ENCODE measurements at regions not wholly inside any gene's neighbourhood (a gene's known extent, or its start where the extent isn't known, plus 50 kb on each side); places are given as distances from the start of the nearest gene placed in this dataset.
A peak's percentile ranks its signal among the peaks of the same experiment; 100 is the strongest.

GRCh38 chr3:40615110-40615915 lies 90.6 kb downstream of the ZNF621 start:
- POLR2A ChIA-PET = no interaction called here
- H3K9me3 ChIP-seq (ENCODE audit: low read length) = no peaks in the 10 kb centered on the region
- Mint-ChIP-seq H3K27me3 (peaks cover 31 to 58% of the 10 kb centered on the region in 2 donors), H3K4me1 (no peaks in the 10 kb centered on the region), H3K9me3 (no peaks in the 10 kb centered on the region), H3K27ac (no peak overlapping the region), H3K36me3 (no peaks in the 10 kb centered on the region), H3K4me3 (no peak overlapping the region)
- DNase-seq = no peak
- no peak overlapping the region for H3K4me3 ChIP-seq (ENCODE audit: low read length)
- peaks cover 3% of the 10 kb centered on the region for H3K27me3 ChIP-seq (ENCODE audit: insufficient read depth, low read length, poor library complexity, severe bottlenecking)
- no peaks in the 10 kb centered on the region for H3K36me3 ChIP-seq (ENCODE audit: insufficient read depth, low read length)
- no peak overlapping the region for H3K27ac ChIP-seq (ENCODE audit: low read depth, low read length)
- CTCF ChIA-PET = no interaction called here
- H3K4me1 ChIP-seq (ENCODE audit: insufficient read depth, low read length) = no peaks in the 10 kb centered on the region

GRCh38 chr3:40615918-40616819 lies 91.4 kb downstream of the ZNF621 start:
- no peaks in the 10 kb centered on the region for H3K36me3 ChIP-seq (ENCODE audit: insufficient read depth, low read length)
- peaks cover 3% of the 10 kb centered on the region for H3K27me3 ChIP-seq (ENCODE audit: insufficient read depth, low read length, poor library complexity, severe bottlenecking)
- Mint-ChIP-seq H3K4me3 (no peak overlapping the region), H3K27me3 (peaks cover 31 to 60% of the 10 kb centered on the region in 2 donors), H3K4me1 (no peaks in the 10 kb centered on the region), H3K9me3 (no peaks in the 10 kb centered on the region), H3K27ac (peak overlapping the region in 1 of 8 donors; percentile 0), H3K36me3 (no peaks in the 10 kb centered on the region)
- ChIA-PET CTCF (no interaction called here), POLR2A (no interaction called here)
- no peaks in the 10 kb centered on the region for H3K4me1 ChIP-seq (ENCODE audit: insufficient read depth, low read length)
- H3K4me3 ChIP-seq (ENCODE audit: low read length) = no peak overlapping the region
- H3K9me3 ChIP-seq (ENCODE audit: low read length) = no peaks in the 10 kb centered on the region
- no peak overlapping the region for H3K27ac ChIP-seq (ENCODE audit: low read depth, low read length)
- DNase-seq = no peak

- POLR2A ChIA-PET = no interaction called here
- Histone ChIP-seq H3K27ac (ENCODE audit: low read depth, low read length) (no peak overlapping the region), H3K27me3 (ENCODE audit: insufficient read depth, low read length, poor library complexity, severe bottlenecking) (peaks cover 3% of the 10 kb centered on the region), H3K36me3 (ENCODE audit: insufficient read depth, low read length) (no peaks in the 10 kb centered on the region), H3K4me3 (ENCODE audit: low read length) (no peak overlapping the region), H3K4me1 (ENCODE audit: insufficient read depth, low read length) (no peaks in the 10 kb centered on the region), H3K9me3 (ENCODE audit: low read length) (no peaks in the 10 kb centered on the region)
- Mint-ChIP-seq H3K9me3 (no peaks in the 10 kb centered on the region), H3K4me3 (no peak overlapping the region), H3K27me3 (peaks cover 35 to 62% of the 10 kb centered on the region in 2 donors), H3K27ac (no peak overlapping the region), H3K4me1 (no peaks in the 10 kb centered on the region), H3K36me3 (no peaks in the 10 kb centered on the region)
- CTCF ChIA-PET = no interaction called here
- DNase-seq = no peak
These were observed 92.3 kb downstream of the ZNF621 start for GRCh38 chr3:40617084-40617483.

- POLR2A ChIA-PET = no interaction called here
- DNase-seq = no peak
- H3K4me3 ChIP-seq (ENCODE audit: low read length) = no peak overlapping the region
- CTCF ChIA-PET = no interaction called here
- peaks cover 31 to 61% of the 10 kb centered on the region in 2 donors for H3K27me3 Mint-ChIP-seq
- peaks cover 0 to 2% (median 0%) of the 10 kb centered on the region in 5 donors for H3K9me3 Mint-ChIP-seq
- H3K9me3 ChIP-seq (ENCODE audit: low read length) = no peaks in the 10 kb centered on the region
- no peaks in the 10 kb centered on the region for H3K4me1 ChIP-seq (ENCODE audit: insufficient read depth, low read length)
- no peak overlapping the region for H3K27ac ChIP-seq (ENCODE audit: low read depth, low read length)
- H3K27ac Mint-ChIP-seq = no peak overlapping the region
- H3K4me1 Mint-ChIP-seq = peaks cover 0 to 2% (median 0%) of the 10 kb centered on the region in 3 donors
- no peaks in the 10 kb centered on the region for H3K36me3 ChIP-seq (ENCODE audit: insufficient read depth, low read length)
- peaks cover 3% of the 10 kb centered on the region for H3K27me3 ChIP-seq (ENCODE audit: insufficient read depth, low read length, poor library complexity, severe bottlenecking)
- no peak overlapping the region for H3K4me3 Mint-ChIP-seq
- no peaks in the 10 kb centered on the region for H3K36me3 Mint-ChIP-seq
These were observed 93.4 kb downstream of the ZNF621 start for GRCh38 chr3:40618158-40618557.

GRCh38 chr3:40620151-40620550 lies 95.4 kb downstream of the ZNF621 start:
- no peaks in the 10 kb centered on the region for H3K9me3 ChIP-seq (ENCODE audit: low read length)
- H3K4me3 ChIP-seq (ENCODE audit: low read length) = no peak overlapping the region
- POLR2A ChIA-PET = no interaction called here
- Mint-ChIP-seq H3K4me3 (no peak overlapping the region), H3K27ac (no peak overlapping the region), H3K36me3 (no peaks in the 10 kb centered on the region), H3K27me3 (peaks cover 24 to 49% of the 10 kb centered on the region in 2 donors), H3K4me1 (peaks cover 0 to 2% (median 0%) of the 10 kb centered on the region in 3 donors), H3K9me3 (peaks cover 0 to 2% (median 0%) of the 10 kb centered on the region in 5 donors)
- peaks cover 7% of the 10 kb centered on the region for H3K4me1 ChIP-seq (ENCODE audit: insufficient read depth, low read length)
- H3K27me3 ChIP-seq (ENCODE audit: insufficient read depth, low read length, poor library complexity, severe bottlenecking) = peaks cover 3% of the 10 kb centered on the region
- no peak overlapping the region for H3K27ac ChIP-seq (ENCODE audit: low read depth, low read length)
- DNase-seq = no peak
- H3K36me3 ChIP-seq (ENCODE audit: insufficient read depth, low read length) = no peaks in the 10 kb centered on the region
- CTCF ChIA-PET = no interaction called here

GRCh38 chr3:40621252-40621651 lies 96.5 kb downstream of the ZNF621 start:
- ChIA-PET POLR2A (no interaction called here), CTCF (no interaction called here)
- Histone ChIP-seq H3K4me1 (ENCODE audit: insufficient read depth, low read length) (peaks cover 7% of the 10 kb centered on the region), H3K4me3 (ENCODE audit: low read length) (no peak overlapping the region), H3K9me3 (ENCODE audit: low read length) (no peaks in the 10 kb centered on the region), H3K27me3 (ENCODE audit: insufficient read depth, low read length, poor library complexity, severe bottlenecking) (no peaks in the 10 kb centered on the region), H3K36me3 (ENCODE audit: insufficient read depth, low read length) (no peaks in the 10 kb centered on the region), H3K27ac (ENCODE audit: low read depth, low read length) (no peak overlapping the region)
- no peak overlapping the region for H3K4me3 Mint-ChIP-seq
- peaks cover 0 to 2% (median 0%) of the 10 kb centered on the region in 3 donors for H3K4me1 Mint-ChIP-seq
- no peak for DNase-seq
- H3K36me3 Mint-ChIP-seq = no peaks in the 10 kb centered on the region
- H3K9me3 Mint-ChIP-seq = peaks cover 0 to 2% (median 0%) of the 10 kb centered on the region in 5 donors
- peaks cover 20 to 44% of the 10 kb centered on the region in 2 donors for H3K27me3 Mint-ChIP-seq
- no peak overlapping the region for H3K27ac Mint-ChIP-seq

- Histone ChIP-seq H3K4me3 (ENCODE audit: low read length) (no peak overlapping the region), H3K27ac (ENCODE audit: low read depth, low read length) (no peak overlapping the region), H3K9me3 (ENCODE audit: low read length) (no peaks in the 10 kb centered on the region), H3K36me3 (ENCODE audit: insufficient read depth, low read length) (no peaks in the 10 kb centered on the region), H3K4me1 (ENCODE audit: insufficient read depth, low read length) (peaks cover 7% of the 10 kb centered on the region), H3K27me3 (ENCODE audit: insufficient read depth, low read length, poor library complexity, severe bottlenecking) (no peaks in the 10 kb centered on the region)
- no peaks in the 10 kb centered on the region for H3K36me3 Mint-ChIP-seq
- POLR2A ChIA-PET = no interaction called here
- no peak overlapping the region for H3K4me3 Mint-ChIP-seq
- peaks cover 16 to 31% of the 10 kb centered on the region in 2 donors for H3K27me3 Mint-ChIP-seq
- CTCF ChIA-PET = no interaction called here
- no peak overlapping the region for H3K27ac Mint-ChIP-seq
- peaks cover under 1 to 3% (median 2%) of the 10 kb centered on the region in 5 donors for H3K9me3 Mint-ChIP-seq
- H3K4me1 Mint-ChIP-seq = peaks cover 0 to 2% (median 0%) of the 10 kb centered on the region in 3 donors
- DNase-seq = peak in 2 of 5 donors; percentile 19 to 30
These were observed 98.8 kb downstream of the ZNF621 start for GRCh38 chr3:40623567-40623966.

GRCh38 chr3:40624189-40624769 lies 99.5 kb downstream of the ZNF621 start:
- Mint-ChIP-seq H3K4me1 (peaks cover 0 to 2% (median 0%) of the 10 kb centered on the region in 3 donors), H3K4me3 (no peak overlapping the region), H3K9me3 (peaks cover 3 to 8% (median 4%) of the 10 kb centered on the region in 5 donors), H3K27me3 (peaks cover 16 to 30% of the 10 kb centered on the region in 2 donors), H3K36me3 (no peaks in the 10 kb centered on the region), H3K27ac (no peak overlapping the region)
- H3K36me3 ChIP-seq (ENCODE audit: insufficient read depth, low read length) = no peaks in the 10 kb centered on the region
- no peak for DNase-seq
- H3K27ac ChIP-seq (ENCODE audit: low read depth, low read length) = no peak overlapping the region
- H3K9me3 ChIP-seq (ENCODE audit: low read length) = no peaks in the 10 kb centered on the region
- ChIA-PET POLR2A (no interaction called here), CTCF (no interaction called here)
- no peak overlapping the region for H3K4me3 ChIP-seq (ENCODE audit: low read length)
- peaks cover 7% of the 10 kb centered on the region for H3K4me1 ChIP-seq (ENCODE audit: insufficient read depth, low read length)
- H3K27me3 ChIP-seq (ENCODE audit: insufficient read depth, low read length, poor library complexity, severe bottlenecking) = no peaks in the 10 kb centered on the region
